ENCODE measurements at regions not wholly inside any gene's neighbourhood (a gene's known extent, or its start where the extent isn't known, plus 50 kb on each side); places are given as distances from the start of the nearest gene placed in this dataset.

DNA sequence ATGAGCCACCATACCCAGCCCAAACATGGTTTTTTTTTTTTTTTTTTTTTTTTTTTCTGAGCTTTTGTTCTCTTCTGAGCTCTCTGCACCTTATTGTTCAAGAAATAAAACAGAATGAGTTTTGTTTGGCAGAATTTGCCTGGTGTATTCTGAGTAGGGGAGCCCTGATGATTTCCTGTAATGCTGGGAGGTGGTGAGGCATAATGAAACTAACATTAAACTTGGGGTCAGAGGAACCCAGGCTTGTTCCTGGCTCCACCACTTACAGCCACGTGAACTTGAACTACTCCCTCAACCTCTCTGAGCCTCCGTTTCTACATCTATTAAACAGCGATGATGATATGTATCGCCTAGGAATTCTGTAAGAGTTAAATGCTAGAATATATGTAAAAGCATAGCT is 276.3 kb upstream of the CRY1 start:
- H3K36me3 ChIP-seq, result no peaks in the 10 kb centered on the region
- H3K27me3 ChIP-seq (ENCODE audit: insufficient read depth, low read depth, severe bottlenecking), result no peaks in the 10 kb centered on the region
- H3K4me3 ChIP-seq (ENCODE audit: low read depth, low read length), result no peak overlapping the region
- H3K9me3 ChIP-seq (ENCODE audit: severe bottlenecking), result no peaks in the 10 kb centered on the region
- DNase-seq, result no peak
- no peak overlapping the region for H3K27ac ChIP-seq
- TF ChIP-seq CTCF (IDR thresholded peaks at IDR 0.05; ENCODE audit: low read depth, low read length), result no peak

DNA sequence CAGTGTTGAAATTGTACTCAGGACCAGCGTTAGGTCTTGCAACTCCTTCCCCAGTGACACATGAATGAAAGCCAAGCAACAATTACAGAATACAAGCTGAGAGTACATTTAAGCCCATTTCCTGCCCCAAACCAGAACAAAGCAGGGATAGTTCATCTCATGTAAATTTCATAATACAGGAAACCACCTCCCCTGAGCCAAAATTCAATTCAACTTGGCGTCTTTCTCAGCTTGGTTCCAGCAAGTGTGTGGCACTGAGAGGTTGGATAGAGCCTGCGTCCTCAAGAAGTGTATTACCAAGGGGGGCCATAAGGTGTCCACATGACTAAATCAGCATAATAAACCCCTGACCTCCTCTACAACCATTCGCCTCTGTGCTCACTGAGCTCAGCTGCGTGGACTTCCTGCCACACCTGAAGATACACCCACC is 278.9 kb upstream of the CRY1 start:
- no peaks in the 10 kb centered on the region for H3K36me3 ChIP-seq
- no peak overlapping the region for H3K27ac ChIP-seq
- TF ChIP-seq CTCF (IDR thresholded peaks at IDR 0.05; ENCODE audit: low read depth, low read length), result no peak
- DNase-seq, result no peak
- H3K9me3 ChIP-seq (ENCODE audit: severe bottlenecking), result no peaks in the 10 kb centered on the region
- no peaks in the 10 kb centered on the region for H3K27me3 ChIP-seq (ENCODE audit: insufficient read depth, low read depth, severe bottlenecking)
- H3K4me3 ChIP-seq (ENCODE audit: low read depth, low read length), result no peak overlapping the region

- TF ChIP-seq CTCF (IDR thresholded peaks at IDR 0.05; ENCODE audit: low read depth, low read length), result no peak
- Histone ChIP-seq H3K4me3 (ENCODE audit: low read depth, low read length) (no peak overlapping the region), H3K36me3 (no peaks in the 10 kb centered on the region), H3K9me3 (ENCODE audit: severe bottlenecking) (no peaks in the 10 kb centered on the region), H3K27ac (no peak overlapping the region), H3K27me3 (ENCODE audit: insufficient read depth, low read depth, severe bottlenecking) (no peaks in the 10 kb centered on the region)
- no peak for DNase-seq
Observed at GRCh38 chr12:107373238-107373809, 280.0 kb upstream of the CRY1 start.

DNA sequence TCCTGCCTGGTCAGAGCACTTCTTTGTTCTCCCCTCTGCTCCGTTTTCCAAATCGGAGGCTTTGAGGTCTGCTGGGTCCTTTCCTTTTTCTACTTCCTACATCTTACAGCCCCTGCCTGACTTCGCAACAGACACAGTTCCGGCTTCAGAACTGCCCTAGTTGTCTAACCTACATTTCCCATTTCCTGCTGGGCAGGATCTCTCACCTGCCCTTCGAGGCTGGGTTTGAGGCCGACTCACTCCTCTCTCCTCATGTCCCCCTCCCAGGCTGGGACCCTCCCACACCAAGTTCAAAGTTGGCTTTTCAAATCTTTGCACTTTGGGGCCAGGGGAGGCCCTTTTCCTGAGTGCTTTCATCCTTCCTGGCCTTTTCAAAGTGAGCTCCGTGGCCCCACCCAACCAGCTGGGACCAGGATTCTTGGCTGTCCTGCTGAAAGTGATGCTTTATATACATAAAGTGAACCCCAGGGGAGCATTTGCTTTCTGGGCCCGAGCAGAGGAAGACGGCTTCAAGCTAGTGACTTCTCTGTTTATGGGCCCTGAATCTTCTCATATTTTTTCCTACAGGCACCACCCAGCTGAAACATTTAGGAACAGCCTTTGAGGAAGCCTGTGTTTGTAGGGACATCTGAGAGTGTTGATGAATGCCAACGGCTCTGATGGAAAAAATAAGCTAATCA is 281.0 kb upstream of the CRY1 start:
- Histone ChIP-seq H3K4me3 (ENCODE audit: low read depth, low read length) (no peak overlapping the region), H3K9me3 (ENCODE audit: severe bottlenecking) (no peaks in the 10 kb centered on the region), H3K27me3 (ENCODE audit: insufficient read depth, low read depth, severe bottlenecking) (no peaks in the 10 kb centered on the region), H3K36me3 (no peaks in the 10 kb centered on the region), H3K27ac (no peak overlapping the region)
- no peak for DNase-seq
- TF ChIP-seq CTCF (IDR thresholded peaks at IDR 0.05; ENCODE audit: low read depth, low read length), result no peak

GRCh38 chr12:107375231-107375630 is 281.9 kb upstream of the CRY1 start:
- Histone ChIP-seq H3K36me3 (no peaks in the 10 kb centered on the region), H3K27ac (no peak overlapping the region), H3K9me3 (ENCODE audit: severe bottlenecking) (no peaks in the 10 kb centered on the region), H3K27me3 (ENCODE audit: insufficient read depth, low read depth, severe bottlenecking) (no peaks in the 10 kb centered on the region), H3K4me3 (ENCODE audit: low read depth, low read length) (no peak overlapping the region)
- no peak for DNase-seq
- no peak for TF ChIP-seq CTCF (IDR thresholded peaks at IDR 0.05; ENCODE audit: low read depth, low read length)

Measured in WERI-Rb-1 (cell line).